UCSD-AML1 (cell line): ENCODE measurements at regions not wholly inside any gene's neighbourhood (a gene's known extent, or its start where the extent isn't known, plus 50 kb on each side); places are given as distances from the start of the nearest gene placed in this dataset.

Experiments
- DNase-seq: peaks from one replicate; lab custom pipeline; 2025; ENCODE audit not compliant: unreplicated experiment; lab: John Stamatoyannopoulos, UW

- no peak for DNase-seq
These were observed 337.8 kb upstream of the DAB1 start for GRCh38 chr1:57761628-57762027.

- no peak for DNase-seq
These were observed 329.0 kb upstream of the DAB1 start for GRCh38 chr1:57752843-57753242.

DNA sequence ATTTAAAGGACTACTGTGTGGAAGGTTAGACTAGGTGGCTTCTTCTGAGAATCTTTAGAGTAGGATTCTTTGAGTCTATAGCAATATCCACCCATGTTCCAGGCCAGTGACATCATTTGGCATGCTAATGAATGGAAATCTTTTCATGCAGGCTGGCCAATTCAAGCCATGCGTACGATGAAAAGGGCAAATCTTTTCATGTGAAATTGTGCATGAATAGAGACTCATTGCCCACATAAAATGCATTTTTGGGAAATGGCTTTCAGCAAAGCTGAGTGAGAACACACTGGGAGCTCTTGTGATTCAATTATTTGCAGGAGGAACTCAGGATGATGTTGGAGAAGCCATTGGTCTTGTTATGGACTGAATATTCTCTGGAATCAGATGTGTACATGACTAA lies 324.9 kb upstream of the DAB1 start:
- DNase-seq: no peak

DNA sequence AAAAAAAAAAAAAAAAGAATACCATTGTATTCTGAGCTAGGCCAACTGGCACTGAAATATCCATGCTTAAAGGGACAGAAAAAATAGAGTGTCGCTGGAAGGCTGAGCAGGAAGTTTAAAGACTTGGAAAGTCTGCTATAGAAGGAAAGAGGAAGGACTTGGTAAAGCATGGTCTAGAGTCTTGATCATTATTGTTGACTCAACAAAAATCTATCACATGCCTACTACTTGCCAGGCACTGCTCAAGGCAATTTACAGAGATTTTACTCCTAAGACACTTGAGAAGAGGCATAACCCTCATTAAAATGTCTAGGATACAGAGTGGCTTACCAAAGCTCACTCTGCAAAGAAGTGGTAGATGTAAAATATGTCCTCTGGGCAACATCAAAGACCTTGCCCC lies 324.0 kb upstream of the DAB1 start:
- no peak for DNase-seq

DNA sequence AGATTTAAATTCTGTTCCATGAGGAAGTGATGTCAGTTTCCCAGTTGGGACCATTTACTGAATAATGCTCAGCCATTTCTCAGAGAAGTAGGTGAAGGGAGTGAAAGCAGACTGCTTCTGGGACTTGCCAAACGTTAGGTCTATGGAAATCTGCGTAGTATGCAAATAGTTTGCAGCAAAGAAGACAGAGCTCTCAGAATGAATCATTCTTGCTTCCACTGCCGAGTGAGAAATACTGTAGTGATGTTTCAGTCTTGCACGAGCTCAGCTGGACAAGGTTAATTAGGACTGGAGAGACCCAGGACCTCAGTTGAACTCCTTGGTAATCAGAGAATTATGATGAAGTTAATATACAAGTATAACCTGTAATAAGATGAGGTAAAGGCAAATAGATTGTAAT lies 317.7 kb upstream of the DAB1 start:
- no peak for DNase-seq

- DNase-seq: peak; percentile 66
These were observed 313.1 kb upstream of the DAB1 start for GRCh38 chr1:57736940-57737339.

DNA sequence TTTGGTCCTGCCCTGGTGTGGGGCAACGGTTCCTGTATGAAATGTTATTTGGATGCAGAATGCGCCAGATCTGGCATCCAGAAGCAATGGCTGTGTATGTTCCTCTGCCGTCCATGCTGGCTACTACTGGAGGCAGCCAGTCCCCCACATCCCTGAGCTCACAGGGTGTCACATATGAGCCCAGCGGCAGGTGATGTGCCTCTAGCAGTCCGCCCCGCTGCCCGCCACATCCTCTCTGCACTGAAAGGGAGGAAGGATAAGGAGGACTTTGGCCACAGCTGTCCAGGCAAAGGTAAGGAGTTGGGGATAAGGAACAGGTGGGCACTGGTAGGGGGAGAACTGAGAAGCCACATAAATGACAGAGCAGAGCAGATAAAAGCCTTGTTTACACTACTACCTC lies 305.3 kb upstream of the DAB1 start:
- no peak for DNase-seq

- no peak for DNase-seq
These were observed 303.3 kb upstream of the DAB1 start for GRCh38 chr1:57727121-57727520.

GRCh38 chr1:57725318-57725717 lies 301.5 kb upstream of the DAB1 start:
- no peak for DNase-seq

DNA sequence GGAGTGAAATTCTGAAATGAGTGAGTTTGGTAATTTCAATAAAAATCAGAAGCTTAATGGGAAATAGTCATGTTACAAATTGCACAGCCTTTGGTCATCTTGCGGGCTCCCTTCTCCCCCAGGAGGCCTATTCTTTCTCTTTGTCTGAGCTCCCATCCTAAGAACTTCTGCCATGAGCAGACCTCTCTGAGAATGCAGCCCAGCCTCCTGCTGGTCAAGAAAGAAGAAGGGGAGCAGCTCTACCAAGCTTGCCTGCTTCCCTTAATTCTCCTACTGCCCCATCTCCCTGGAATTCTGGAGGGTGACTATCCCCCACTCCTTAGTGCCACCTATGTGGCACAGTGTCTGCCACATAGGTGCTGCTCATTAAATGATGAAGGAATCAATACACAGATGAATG lies 300.7 kb upstream of the DAB1 start:
- no peak for DNase-seq

DNA sequence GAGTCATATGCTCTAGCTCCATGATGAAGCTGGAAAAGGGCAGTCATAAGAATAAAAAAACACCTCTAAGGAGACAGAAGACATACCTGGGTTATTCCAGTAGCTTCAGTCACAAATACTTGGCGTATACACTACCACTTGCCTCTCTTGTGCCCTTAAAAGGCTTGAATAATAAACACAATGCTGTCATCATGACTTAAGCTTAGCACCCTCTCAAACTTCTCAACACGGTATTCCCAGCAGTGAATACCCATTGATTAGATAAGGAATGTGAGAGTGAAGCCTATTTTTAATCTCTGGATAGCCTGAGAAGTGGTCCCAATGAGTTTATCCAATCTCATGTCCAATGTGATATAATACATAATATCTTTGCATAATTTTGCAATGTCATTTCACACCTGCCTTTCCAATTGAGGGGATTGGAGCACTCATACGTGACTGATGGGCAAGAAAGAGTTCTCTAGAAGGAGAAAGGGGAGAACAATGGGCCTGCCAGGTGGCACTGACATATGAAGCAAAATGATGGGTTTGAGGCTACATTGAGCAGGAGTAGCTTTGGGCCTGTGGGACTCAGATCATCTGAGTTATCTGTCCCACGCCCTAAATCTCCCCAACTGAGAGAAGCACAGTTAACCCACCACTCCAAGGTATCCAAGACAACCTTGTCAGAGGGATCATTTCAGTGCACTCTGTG lies 298.6 kb upstream of the DAB1 start:
- no peak for DNase-seq

- DNase-seq: no peak
These were observed 297.1 kb upstream of the DAB1 start for GRCh38 chr1:57721001-57721400.

DNA sequence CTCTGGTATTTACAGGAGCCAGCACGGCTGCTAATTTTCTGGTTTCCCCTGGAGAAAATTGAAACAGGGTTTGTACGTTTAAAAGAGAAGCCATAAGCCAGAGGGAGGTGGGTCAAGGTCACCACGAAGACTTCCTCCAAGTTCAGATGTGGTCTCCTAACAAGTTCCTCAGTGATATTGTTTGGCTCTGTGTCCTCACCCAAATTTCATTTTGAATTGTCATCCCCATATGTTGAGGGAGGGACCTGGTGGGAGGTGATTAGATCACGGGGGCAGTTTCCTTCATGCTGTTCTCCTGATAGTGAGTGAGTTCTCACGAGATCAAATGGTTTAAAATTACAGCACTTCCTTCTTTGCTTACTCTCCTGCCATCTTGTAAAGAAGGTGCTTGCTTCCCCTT lies 295.4 kb upstream of the DAB1 start:
- DNase-seq: no peak

- DNase-seq: no peak
These were observed 289.6 kb upstream of the DAB1 start for GRCh38 chr1:57713501-57713900.

DNA sequence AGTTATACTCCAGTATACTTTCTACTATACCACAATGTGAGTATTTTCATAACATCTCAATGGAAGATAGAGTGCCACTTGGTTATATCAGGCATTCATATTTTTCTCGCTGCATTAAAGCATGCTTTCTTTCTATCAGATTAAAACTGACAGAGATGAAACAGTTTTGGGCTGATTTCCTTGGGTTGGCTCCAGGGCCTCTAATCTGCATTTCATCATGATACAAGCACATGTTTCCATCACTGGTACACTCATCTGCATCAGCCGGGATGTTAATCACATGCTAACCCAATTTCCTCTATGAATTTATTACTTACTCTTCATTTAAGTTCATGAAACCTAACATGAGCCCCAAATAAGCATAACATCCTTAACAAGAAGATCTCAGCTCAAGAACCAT lies 289.0 kb upstream of the DAB1 start:
- no peak for DNase-seq

DNA sequence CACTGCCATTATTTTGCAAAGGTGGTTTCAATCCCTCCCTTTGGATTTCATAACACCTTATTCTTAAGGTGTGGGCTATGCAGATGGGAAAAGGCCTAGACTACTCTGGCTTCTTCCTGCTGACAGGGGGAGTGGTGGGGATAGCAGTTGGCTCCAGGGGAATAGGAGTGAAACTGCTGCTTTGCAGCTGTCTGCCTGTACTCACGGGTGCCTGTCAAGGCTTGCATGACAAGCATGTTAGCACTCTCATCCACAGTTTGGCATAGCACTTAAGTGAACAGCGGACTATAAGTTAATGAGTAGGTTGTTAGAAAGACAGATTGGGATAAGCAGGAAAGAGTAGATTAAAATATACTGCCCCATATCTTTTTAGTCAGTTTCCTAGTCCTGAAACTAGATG lies 287.5 kb upstream of the DAB1 start:
- DNase-seq: no peak

- no peak for DNase-seq
These were observed 283.8 kb upstream of the DAB1 start for GRCh38 chr1:57707631-57708030.

GRCh38 chr1:57704811-57705210 lies 281.0 kb upstream of the DAB1 start:
- DNase-seq: no peak

DNA sequence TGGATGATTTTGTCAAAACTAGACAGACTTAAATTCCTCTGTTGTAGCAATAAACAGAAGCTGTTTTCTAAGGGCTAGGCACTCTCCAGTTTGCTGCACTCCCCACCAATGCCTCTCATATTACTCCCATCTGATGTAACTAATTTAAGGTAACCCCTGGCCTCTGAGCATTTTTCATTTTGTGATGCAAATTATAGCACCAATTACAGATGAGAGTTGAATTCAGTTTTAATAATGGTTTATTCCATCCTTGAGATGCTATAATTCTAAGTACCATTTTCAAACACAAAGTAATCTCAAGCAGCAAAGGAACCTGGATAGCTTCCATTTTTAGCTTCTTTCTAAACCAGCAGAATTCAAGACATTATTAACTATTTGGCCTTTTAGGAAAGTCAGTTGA lies 280.4 kb upstream of the DAB1 start:
- DNase-seq: no peak

GRCh38 chr1:57696904-57697303 lies 273.0 kb upstream of the DAB1 start:
- DNase-seq: no peak

GRCh38 chr1:57696043-57696442 lies 272.2 kb upstream of the DAB1 start:
- no peak for DNase-seq

GRCh38 chr1:57686306-57686705 lies 262.4 kb upstream of the DAB1 start:
- no peak for DNase-seq
